SIG-M5 (cell line): ENCODE measurements at regions not wholly inside any gene's neighbourhood (a gene's known extent, or its start where the extent isn't known, plus 50 kb on each side); places are given as distances from the start of the nearest gene placed in this dataset.
"Not testable (repeated sequence)": the region's sequence is repeated elsewhere in the genome, so short reads cannot be mapped to it uniquely, and the experiment has no call there.

ENCODE experiments used
- DNase-seq: peaks from one replicate; lab custom pipeline; 2025; lab: John Stamatoyannopoulos, UW

GRCh38 chr2:198638577-198638976 lies 819.2 kb downstream of the SATB2 start:
- no peak for DNase-seq

- no peak for DNase-seq
Observed at GRCh38 chr2:198630384-198630783, 826.0 kb downstream of the PLCL1 start.

GRCh38 chr2:198628596-198628995 lies 824.2 kb downstream of the PLCL1 start:
- no peak for DNase-seq

GRCh38 chr2:198622986-198623730 lies 818.8 kb downstream of the PLCL1 start:
- no peak for DNase-seq

GRCh38 chr2:198615972-198616371 lies 811.6 kb downstream of the PLCL1 start:
- no peak for DNase-seq

DNA sequence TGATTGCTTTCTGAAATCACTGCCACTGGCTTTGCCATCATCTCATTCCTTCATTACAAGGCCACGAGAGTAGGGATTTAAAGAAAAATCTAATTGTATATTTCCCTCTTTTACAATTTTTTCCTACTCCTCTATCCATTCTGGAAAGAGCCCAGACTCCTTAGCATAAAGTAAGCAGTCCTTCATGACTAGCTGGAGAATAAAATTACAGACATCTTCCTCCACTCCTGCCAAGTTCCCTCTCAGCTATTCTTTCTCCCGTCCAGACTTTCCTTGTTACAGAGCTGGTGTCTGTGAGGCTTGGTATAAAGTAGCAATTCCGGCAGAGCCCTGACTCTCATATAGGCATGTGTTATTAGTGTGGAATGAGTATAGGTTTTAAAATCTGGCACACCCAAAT lies 806.8 kb downstream of the PLCL1 start:
- DNase-seq = no peak

DNA sequence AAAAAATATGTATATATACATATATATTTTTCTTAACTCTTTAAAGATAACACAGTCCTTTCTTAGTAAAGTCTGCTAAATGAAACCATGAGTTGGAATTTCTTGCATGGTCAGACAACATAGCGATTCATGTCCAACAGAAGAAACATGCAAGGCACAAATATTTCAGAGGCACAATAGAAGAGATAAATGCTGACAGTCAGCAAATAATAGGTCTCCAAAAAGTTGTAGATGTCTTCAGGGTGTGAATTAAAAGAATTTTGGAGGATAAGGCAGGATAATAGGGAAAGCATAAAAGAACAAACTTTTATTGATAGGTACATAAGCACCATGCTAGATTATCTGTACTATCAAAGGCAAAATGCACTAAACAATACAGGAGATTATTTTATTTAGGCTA lies 800.2 kb downstream of the PLCL1 start:
- no peak for DNase-seq

GRCh38 chr2:198602986-198603385 lies 798.6 kb downstream of the PLCL1 start:
- DNase-seq = not testable (repeated sequence)

GRCh38 chr2:198597648-198598047 lies 793.3 kb downstream of the PLCL1 start:
- DNase-seq = no peak

DNA sequence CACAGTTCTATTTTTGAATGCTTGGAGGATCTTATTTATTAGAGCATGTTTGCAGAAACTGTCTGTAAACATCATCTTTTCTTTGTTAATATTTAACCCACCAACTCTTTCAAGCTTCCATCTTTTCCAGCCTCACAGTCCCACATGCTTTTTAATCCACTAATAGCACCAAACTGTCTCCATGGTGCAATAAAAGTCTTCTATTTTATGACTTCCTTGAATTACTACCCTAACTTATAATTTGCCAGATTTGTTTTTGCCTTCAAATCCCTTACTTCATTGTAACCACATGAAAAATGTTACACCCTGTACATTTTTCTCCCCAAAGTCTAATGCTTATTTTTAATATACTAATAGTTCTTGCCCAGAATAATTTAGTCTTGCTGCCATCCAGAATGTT lies 792.6 kb downstream of the PLCL1 start:
- DNase-seq = no peak

GRCh38 chr2:198595721-198596120 lies 791.3 kb downstream of the PLCL1 start:
- no peak for DNase-seq

DNA sequence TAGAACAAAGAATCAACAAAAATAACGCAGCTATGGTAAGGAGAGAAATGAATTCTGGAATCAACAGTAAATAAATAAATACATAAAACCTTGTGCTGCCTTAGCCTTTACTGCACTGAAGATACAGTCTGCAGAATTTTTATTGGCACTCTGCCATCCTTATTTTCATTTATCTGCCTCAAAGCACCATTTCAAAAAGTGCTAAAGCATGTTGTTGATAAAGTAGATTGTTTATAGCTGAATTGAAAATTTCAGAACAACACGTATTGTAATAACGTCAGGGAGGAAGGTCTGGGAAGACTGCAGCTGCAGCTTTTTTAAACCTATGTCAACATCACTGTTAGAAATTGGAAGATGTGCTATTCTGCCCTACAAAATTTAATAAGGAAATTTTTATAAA lies 787.2 kb downstream of the PLCL1 start:
- DNase-seq = no peak

- DNase-seq = no peak
Observed at GRCh38 chr2:198587741-198588140, 783.3 kb downstream of the PLCL1 start.

- no peak for DNase-seq
Observed at GRCh38 chr2:198587240-198587639, 782.8 kb downstream of the PLCL1 start.

- no peak for DNase-seq
Observed at GRCh38 chr2:198571393-198571792, 767.0 kb downstream of the PLCL1 start.

- no peak for DNase-seq
Observed at GRCh38 chr2:198558176-198558575, 753.8 kb downstream of the PLCL1 start.

DNA sequence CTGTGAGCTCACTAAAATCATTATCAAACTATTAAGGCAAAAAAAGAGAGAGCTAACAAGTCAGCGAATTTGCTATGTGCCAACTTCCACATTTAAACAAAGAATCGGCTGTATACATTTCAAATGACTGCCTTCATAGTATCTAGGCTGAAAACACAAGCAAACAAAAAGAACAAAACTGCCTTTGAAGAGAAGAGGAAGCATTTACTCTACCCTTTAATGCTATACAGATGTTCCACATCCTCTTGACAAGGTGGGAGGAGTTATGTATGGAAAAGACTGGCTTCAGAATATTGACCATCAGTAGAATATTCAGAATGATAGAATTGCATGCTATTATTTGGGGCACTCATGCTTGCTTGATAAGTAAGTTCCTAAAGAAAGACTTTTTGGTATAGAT lies 741.7 kb downstream of the PLCL1 start:
- DNase-seq = no peak

DNA sequence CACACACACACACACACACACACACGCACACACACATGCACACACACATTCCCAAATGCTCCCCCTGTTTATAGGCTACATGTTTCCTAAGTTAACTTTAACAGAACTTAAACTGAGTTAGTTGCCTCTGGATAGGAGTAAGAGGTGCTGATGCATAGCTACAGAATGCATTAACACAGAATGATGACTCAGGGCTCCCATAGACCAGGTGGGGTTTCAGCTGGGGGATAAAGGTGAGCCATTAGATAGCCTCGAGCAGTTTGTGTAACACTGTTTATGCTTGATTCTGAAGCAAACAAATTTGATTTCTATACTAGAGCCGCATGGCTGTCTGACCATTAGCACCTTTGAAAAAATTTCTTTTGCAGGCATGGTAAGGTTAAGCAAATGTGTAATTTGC lies 741.0 kb downstream of the PLCL1 start:
- DNase-seq = no peak

- no peak for DNase-seq
Observed at GRCh38 chr2:198544461-198544860, 740.1 kb downstream of the PLCL1 start.

DNA sequence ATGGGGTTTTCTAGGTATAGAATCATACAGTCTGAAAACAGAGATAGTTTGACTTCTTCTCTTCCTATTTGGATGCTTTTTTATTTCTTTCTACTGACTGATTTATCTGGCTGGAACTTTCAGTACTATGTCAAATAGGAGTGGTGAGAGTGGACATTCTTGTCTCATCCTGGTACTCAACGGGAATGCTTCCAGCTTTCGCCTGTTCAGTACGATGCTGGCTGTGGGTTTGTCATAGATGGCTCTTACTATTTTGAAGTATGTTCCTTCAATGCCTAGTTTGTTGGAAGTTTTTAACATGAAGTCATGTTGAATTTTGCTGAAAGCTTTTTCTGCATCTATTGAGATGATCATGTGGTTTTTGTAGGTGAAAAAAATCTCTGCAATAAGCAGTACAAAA lies 730.4 kb downstream of the PLCL1 start:
- no peak for DNase-seq

DNA sequence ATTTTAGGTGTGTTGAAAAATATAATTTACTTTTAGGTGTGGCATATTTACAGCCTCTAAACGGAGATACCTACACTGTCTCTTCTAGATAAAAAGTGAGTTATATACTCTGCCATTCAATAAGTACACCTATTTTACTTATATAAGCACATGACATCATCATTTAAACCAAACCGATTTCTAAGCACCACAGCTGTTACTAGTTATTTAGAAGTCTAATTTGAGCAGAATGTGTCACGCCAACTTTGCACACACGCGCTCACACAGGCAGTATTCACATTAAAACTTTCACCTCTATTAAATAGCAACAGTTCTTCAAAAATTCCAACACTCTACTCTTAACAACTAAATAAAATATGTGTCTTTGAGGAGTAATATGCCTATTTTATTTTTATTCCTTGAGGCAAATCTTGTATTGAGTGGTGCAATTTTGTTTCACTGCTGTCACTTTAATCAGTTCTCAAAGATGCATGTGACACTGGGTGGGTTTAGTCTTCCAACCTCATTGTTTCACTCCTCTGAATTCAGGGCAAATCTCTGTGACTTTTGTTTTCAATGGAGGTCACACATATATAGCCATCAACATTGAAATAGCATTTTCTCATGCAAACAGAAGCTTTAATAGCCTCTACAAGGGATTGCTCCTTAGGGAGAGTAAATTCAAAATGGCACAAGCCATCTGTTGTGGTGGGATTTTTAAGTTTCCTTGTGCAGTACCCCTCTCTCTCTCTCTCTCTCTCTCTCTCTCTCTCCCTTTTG lies 721.0 kb downstream of the PLCL1 start:
- no peak for DNase-seq

DNA sequence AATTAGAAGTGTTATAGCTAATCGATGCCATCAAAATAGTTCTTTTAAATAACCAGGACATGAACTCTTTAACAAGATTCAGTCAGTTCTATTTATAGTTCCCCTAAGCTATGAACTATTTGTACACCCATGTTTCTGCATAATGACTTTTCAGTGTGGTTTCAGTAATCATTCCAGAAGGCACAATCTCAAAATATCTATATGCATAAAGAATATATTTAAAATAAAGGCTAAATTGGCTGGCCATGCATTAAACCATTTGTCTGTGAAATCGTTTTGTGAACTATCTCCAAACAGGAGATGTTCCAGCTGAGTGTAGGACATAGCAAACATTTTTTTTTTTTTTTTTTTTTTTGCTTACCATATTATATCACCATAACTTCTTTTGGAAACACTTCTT lies 719.3 kb downstream of the PLCL1 start:
- DNase-seq = no peak

DNA sequence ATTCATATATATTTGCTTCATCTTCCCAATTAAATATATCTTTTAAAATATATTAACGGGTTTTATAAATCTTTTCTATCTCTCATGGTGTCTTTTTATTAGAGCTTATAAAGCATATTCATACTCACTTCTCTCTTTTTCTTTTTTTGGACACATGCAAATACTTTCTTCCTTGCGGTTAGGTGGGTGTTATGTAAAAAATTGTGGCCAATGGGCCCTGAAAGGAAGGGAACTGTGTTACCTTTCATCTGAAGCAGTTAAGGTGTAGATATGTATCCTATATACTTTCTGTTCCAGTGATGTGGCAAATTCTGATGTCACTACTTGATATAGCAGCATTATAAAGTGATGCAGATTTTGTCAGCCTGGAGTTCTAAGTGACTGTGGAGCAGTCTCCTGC lies 714.5 kb downstream of the PLCL1 start:
- no peak for DNase-seq

- no peak for DNase-seq
Observed at GRCh38 chr2:198517976-198518375, 713.6 kb downstream of the PLCL1 start.
